ENCODE measurements at regions not wholly inside any gene's neighbourhood (a gene's known extent, or its start where the extent isn't known, plus 50 kb on each side); places are given as distances from the start of the nearest gene placed in this dataset.

DNA sequence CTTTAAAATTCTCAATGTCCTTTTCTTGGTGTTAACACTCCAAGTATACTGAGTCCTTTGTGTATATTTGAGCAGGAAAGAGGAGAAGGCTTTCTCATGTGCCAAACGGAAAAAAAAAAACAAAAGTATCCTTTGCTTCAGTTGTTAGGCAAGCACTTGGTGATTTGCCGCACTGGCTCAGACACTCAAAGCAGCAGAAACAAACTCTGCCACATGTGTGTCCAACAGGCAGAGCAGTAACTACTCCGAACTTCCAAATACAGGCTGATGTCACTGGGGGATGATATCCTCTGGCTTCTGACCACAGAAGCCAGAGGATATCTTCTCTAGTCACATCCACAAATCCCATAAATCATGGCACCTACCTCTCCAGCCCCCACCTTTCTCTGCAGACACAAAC is 108.0 kb upstream of the SALL3 start:
- TF ChIP-seq, protein P1, sequence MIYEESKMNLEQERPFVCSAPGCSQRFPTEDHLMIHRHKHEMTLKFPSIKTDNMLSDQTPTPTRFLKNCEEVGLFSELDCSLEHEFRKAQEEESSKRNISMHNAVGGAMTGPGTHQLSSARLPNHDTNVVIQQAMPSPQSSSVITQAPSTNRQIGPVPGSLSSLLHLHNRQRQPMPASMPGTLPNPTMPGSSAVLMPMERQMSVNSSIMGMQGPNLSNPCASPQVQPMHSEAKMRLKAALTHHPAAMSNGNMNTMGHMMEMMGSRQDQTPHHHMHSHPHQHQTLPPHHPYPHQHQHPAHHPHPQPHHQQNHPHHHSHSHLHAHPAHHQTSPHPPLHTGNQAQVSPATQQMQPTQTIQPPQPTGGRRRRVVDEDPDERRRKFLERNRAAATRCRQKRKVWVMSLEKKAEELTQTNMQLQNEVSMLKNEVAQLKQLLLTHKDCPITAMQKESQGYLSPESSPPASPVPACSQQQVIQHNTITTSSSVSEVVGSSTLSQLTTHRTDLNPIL (CRISPR knock-in tag; IDR thresholded peaks at IDR 0.05; ENCODE audit: low read depth), result no peak
- TF ChIP-seq, protein P2, sequence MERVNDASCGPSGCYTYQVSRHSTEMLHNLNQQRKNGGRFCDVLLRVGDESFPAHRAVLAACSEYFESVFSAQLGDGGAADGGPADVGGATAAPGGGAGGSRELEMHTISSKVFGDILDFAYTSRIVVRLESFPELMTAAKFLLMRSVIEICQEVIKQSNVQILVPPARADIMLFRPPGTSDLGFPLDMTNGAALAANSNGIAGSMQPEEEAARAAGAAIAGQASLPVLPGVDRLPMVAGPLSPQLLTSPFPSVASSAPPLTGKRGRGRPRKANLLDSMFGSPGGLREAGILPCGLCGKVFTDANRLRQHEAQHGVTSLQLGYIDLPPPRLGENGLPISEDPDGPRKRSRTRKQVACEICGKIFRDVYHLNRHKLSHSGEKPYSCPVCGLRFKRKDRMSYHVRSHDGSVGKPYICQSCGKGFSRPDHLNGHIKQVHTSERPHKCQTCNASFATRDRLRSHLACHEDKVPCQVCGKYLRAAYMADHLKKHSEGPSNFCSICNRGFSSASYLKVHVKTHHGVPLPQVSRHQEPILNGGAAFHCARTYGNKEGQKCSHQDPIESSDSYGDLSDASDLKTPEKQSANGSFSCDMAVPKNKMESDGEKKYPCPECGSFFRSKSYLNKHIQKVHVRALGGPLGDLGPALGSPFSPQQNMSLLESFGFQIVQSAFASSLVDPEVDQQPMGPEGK (CRISPR knock-in tag; IDR thresholded peaks at IDR 0.05; ENCODE audit: borderline replicate concordance), result no peak
- TF ChIP-seq ESRRG (CRISPR knock-in tag; IDR thresholded peaks at IDR 0.05) (no peak), ZFP30 (CRISPR knock-in tag; IDR thresholded peaks at IDR 0.05) (no peak), ZNF70 (CRISPR knock-in tag; IDR thresholded peaks at IDR 0.05) (no peak), TCF4 (CRISPR knock-in tag; IDR thresholded peaks at IDR 0.05; ENCODE audit: borderline replicate concordance) (no peak), RARB (CRISPR knock-in tag; IDR thresholded peaks at IDR 0.05) (no peak)
